Lung (tissue), 11 donors: ENCODE measurements at regions not wholly inside any gene's neighbourhood (a gene's known extent, or its start where the extent isn't known, plus 50 kb on each side); places are given as distances from the start of the nearest gene placed in this dataset.

Experiments used
- ATAC-seq: fragments of 200-7000 bp; cut with Tn5 transposase; one replicate; pipeline ENCODE4 v1.9.1; 2020; ENCODE audit warnings: moderate number of reproducible peaks; ENCODE audit not compliant: insufficient read depth, low FRiP score
- DNase-seq, 3 donors: peaks; one replicate each; pipeline ENCODE4 v3.0.0-alpha.2; 2013 to 2017
- H3K27ac ChIP-seq, 2 donors: one replicate each; pipeline ENCODE4 v1.5.1; 2013; ENCODE audit warnings: mild to moderate bottlenecking in 2 of 2, moderate library complexity in 2 of 2, control low read depth in 1 of 2, inconsistent platforms in 1 of 2, low read depth in 1 of 2, low read length in 1 of 2
- H3K27me3 ChIP-seq, 3 donors: one replicate each; pipeline ENCODE4 v1.5.1; 2013; ENCODE audit warnings: low read length in 2 of 3; ENCODE audit not compliant: control insufficient read depth in 3 of 3, insufficient read depth in 3 of 3
- H3K36me3 ChIP-seq, 4 donors: one replicate each; pipeline ENCODE4 v1.5.1; 2013; ENCODE audit warnings: low read length in 4 of 4, mild to moderate bottlenecking in 1 of 4, moderate library complexity in 1 of 4; ENCODE audit not compliant: control insufficient read depth in 4 of 4, insufficient read depth in 4 of 4
- H3K4me1 ChIP-seq, 5 donors: one replicate each; pipeline ENCODE4 v1.5.1; 2013; ENCODE audit warnings: low read length in 5 of 5, mild to moderate bottlenecking in 2 of 5, moderate library complexity in 1 of 5; ENCODE audit not compliant: control insufficient read depth in 5 of 5, insufficient read depth in 5 of 5
- H3K4me3 ChIP-seq: one replicate; pipeline ENCODE4 v1.5.1; 2013; ENCODE audit warnings: mild to moderate bottlenecking, control low read depth, moderate library complexity
- H3K9ac ChIP-seq, 2 donors: one replicate each; pipeline ENCODE4 v1.5.1; 2013; ENCODE audit warnings: low read length in 2 of 2, control low read depth in 1 of 2; ENCODE audit not compliant: insufficient read depth in 1 of 2
- H3K9me3 ChIP-seq, 4 donors: one replicate each; pipeline ENCODE4 v1.5.1; 2013; ENCODE audit warnings: low read length in 3 of 4, mild to moderate bottlenecking in 1 of 4, moderate library complexity in 1 of 4; ENCODE audit not compliant: control insufficient read depth in 4 of 4, insufficient read depth in 3 of 4
- CTCF ChIP-seq: IDR thresholded peaks from 2 replicates; pipeline ENCODE4 v1.5.1; 2012; ENCODE audit warnings: mild to moderate bottlenecking; ENCODE audit errors: control extremely low read depth, extremely low read depth
- WGBS, 2 donors: extraction: QIAGEN DNeasy Blood & Tissue Kit; methylation state at CpG; one replicate each; pipeline ENCODE4 v1.1.7; 2013; 5-methylcytosine and 5-hydroxymethylcytosine counted together
- donor health status: control.
- donor health status: control.
- donor health status: Bipolar disorder and iron deficiency.
- donor health status: healthy.
- donor health status: DM: yes; HTN: yes; CAD: no.

- TF ChIP-seq CTCF = no peak
- H3K9me3 ChIP-seq = no peaks in the 10 kb centered on the region
- WGBS, 2 donors = 75 to 89% methylated on average over 2 of the region's 2 CpGs
- H3K27ac ChIP-seq = no peak overlapping the region
- no peak overlapping the region for H3K4me3 ChIP-seq
- no peaks in the 10 kb centered on the region for H3K4me1 ChIP-seq
- no peak overlapping the region for H3K9ac ChIP-seq
- ATAC-seq (no peak), DNase-seq (no peak)
- no peaks in the 10 kb centered on the region for H3K36me3 ChIP-seq
- H3K27me3 ChIP-seq = no peaks in the 10 kb centered on the region
These were observed 604.3 kb upstream of the CDH7 start for GRCh38 chr18:65146482-65147021.

- Histone ChIP-seq H3K36me3 (no peaks in the 10 kb centered on the region), H3K4me1 (no peaks in the 10 kb centered on the region), H3K27me3 (no peaks in the 10 kb centered on the region), H3K4me3 (no peak overlapping the region), H3K9me3 (no peaks in the 10 kb centered on the region), H3K27ac (no peak overlapping the region), H3K9ac (no peak overlapping the region)
- no peak for ATAC-seq
- no peak for TF ChIP-seq CTCF
- DNase-seq = no peak
These were observed 605.5 kb upstream of the CDH7 start for GRCh38 chr18:65145312-65145711.

- ATAC-seq = no peak
- H3K4me3 ChIP-seq = no peak overlapping the region
- WGBS, 2 donors = 81 to 85% methylated on average over 1 of the region's 1 CpG
- H3K4me1 ChIP-seq = no peaks in the 10 kb centered on the region
- no peak overlapping the region for H3K27ac ChIP-seq
- no peak for DNase-seq
- TF ChIP-seq CTCF = no peak
- no peaks in the 10 kb centered on the region for H3K27me3 ChIP-seq
- H3K9ac ChIP-seq = no peak overlapping the region
- H3K9me3 ChIP-seq = peaks cover 0 to 3% (median 0%) of the 10 kb centered on the region in 4 donors
- no peaks in the 10 kb centered on the region for H3K36me3 ChIP-seq
These were observed 617.2 kb upstream of the CDH7 start for GRCh38 chr18:65133610-65134009.

- no peaks in the 10 kb centered on the region for H3K36me3 ChIP-seq
- WGBS, 2 donors = 51 to 70% methylated on average over 3 of the region's 3 CpGs
- ATAC-seq (no peak), DNase-seq (no peak)
- no peaks in the 10 kb centered on the region for H3K27me3 ChIP-seq
- no peak overlapping the region for H3K4me3 ChIP-seq
- H3K9ac ChIP-seq = no peak overlapping the region
- peaks cover 0 to 14% (median 3%) of the 10 kb centered on the region in 4 donors for H3K9me3 ChIP-seq
- H3K4me1 ChIP-seq = no peaks in the 10 kb centered on the region
- no peak overlapping the region for H3K27ac ChIP-seq
- TF ChIP-seq CTCF = no peak
These were observed 626.2 kb upstream of the CDH7 start for GRCh38 chr18:65124633-65125032.
